Activated T-cell treated with anti-CD3 and anti-CD28 coated beads, Interleukin-2, amount 50 U/mL, for 24 hours (primary cell): ENCODE measurements at regions not wholly inside any gene's neighbourhood (a gene's known extent, or its start where the extent isn't known, plus 50 kb on each side); places are given as distances from the start of the nearest gene placed in this dataset.
"Not testable (repeated sequence)": the region's sequence is repeated elsewhere in the genome, so short reads cannot be mapped to it uniquely, and the experiment has no call there.

ENCODE experiments used
- DNase-seq: peaks from one replicate; pipeline ENCODE4 v3.0.0-alpha.2; 2020
- H3K27ac Mint-ChIP-seq: 2 replicates; pipeline ENCODE4 v1.8.0; 2020; ENCODE audit warnings: mild to moderate bottlenecking, mixed read lengths
- H3K27me3 Mint-ChIP-seq: 2 replicates; pipeline ENCODE4 v1.8.0; 2020; ENCODE audit warnings: mixed read lengths
- H3K36me3 Mint-ChIP-seq: 2 replicates; pipeline ENCODE4 v1.8.0; 2020; ENCODE audit warnings: low read depth, mixed read lengths
- H3K4me1 Mint-ChIP-seq: 2 replicates; pipeline ENCODE4 v1.8.0; 2020; ENCODE audit warnings: low read depth, mixed read lengths
- H3K4me3 Mint-ChIP-seq: 2 replicates; pipeline ENCODE4 v1.8.0; 2020; ENCODE audit warnings: mild to moderate bottlenecking, moderate library complexity, mixed read lengths
- H3K9me3 Mint-ChIP-seq: 2 replicates; pipeline ENCODE4 v1.8.0; 2020; ENCODE audit warnings: mixed read lengths

- no peak for DNase-seq
- H3K4me1 Mint-ChIP-seq = no peaks in the 10 kb centered on the region
- no peaks in the 10 kb centered on the region for H3K36me3 Mint-ChIP-seq
- no peaks in the 10 kb centered on the region for H3K9me3 Mint-ChIP-seq
- H3K4me3 Mint-ChIP-seq = no peak overlapping the region
- no peak overlapping the region for H3K27ac Mint-ChIP-seq
- H3K27me3 Mint-ChIP-seq = peaks cover 29% of the 10 kb centered on the region
Measured at GRCh38 chr12:131617179-131617578, 93.7 kb upstream of the SFSWAP start.

GRCh38 chr12:131617596-131618302 lies 93.1 kb upstream of the SFSWAP start:
- Mint-ChIP-seq H3K4me1 (no peaks in the 10 kb centered on the region), H3K9me3 (no peaks in the 10 kb centered on the region), H3K36me3 (no peaks in the 10 kb centered on the region), H3K27ac (no peak overlapping the region), H3K27me3 (peaks cover 29% of the 10 kb centered on the region), H3K4me3 (no peak overlapping the region)
- DNase-seq = no peak

GRCh38 chr12:131618303-131618658 lies 92.6 kb upstream of the SFSWAP start:
- no peaks in the 10 kb centered on the region for H3K9me3 Mint-ChIP-seq
- no peak for DNase-seq
- H3K27ac Mint-ChIP-seq = no peak overlapping the region
- peaks cover 29% of the 10 kb centered on the region for H3K27me3 Mint-ChIP-seq
- H3K36me3 Mint-ChIP-seq = no peaks in the 10 kb centered on the region
- H3K4me3 Mint-ChIP-seq = no peak overlapping the region
- no peaks in the 10 kb centered on the region for H3K4me1 Mint-ChIP-seq

GRCh38 chr12:131618701-131619100 lies 92.2 kb upstream of the SFSWAP start:
- Mint-ChIP-seq H3K4me1 (no peaks in the 10 kb centered on the region), H3K36me3 (no peaks in the 10 kb centered on the region), H3K27ac (no peak overlapping the region), H3K27me3 (peaks cover 29% of the 10 kb centered on the region), H3K9me3 (no peaks in the 10 kb centered on the region), H3K4me3 (no peak overlapping the region)
- DNase-seq = no peak

- Mint-ChIP-seq H3K27ac (no peak overlapping the region), H3K9me3 (no peaks in the 10 kb centered on the region), H3K36me3 (no peaks in the 10 kb centered on the region), H3K27me3 (peaks cover 29% of the 10 kb centered on the region), H3K4me1 (no peaks in the 10 kb centered on the region), H3K4me3 (no peak overlapping the region)
- DNase-seq = no peak
Measured at GRCh38 chr12:131619106-131619642, 91.7 kb upstream of the SFSWAP start.

- Mint-ChIP-seq H3K27ac (no peak overlapping the region), H3K4me1 (no peaks in the 10 kb centered on the region), H3K9me3 (no peaks in the 10 kb centered on the region), H3K36me3 (no peaks in the 10 kb centered on the region), H3K27me3 (peaks cover 29% of the 10 kb centered on the region), H3K4me3 (no peak overlapping the region)
- DNase-seq = no peak
Measured at GRCh38 chr12:131619736-131620506, 91.0 kb upstream of the SFSWAP start.

- peaks cover 2% of the 10 kb centered on the region for H3K4me1 Mint-ChIP-seq
- peaks cover 29% of the 10 kb centered on the region for H3K27me3 Mint-ChIP-seq
- H3K36me3 Mint-ChIP-seq = no peaks in the 10 kb centered on the region
- H3K4me3 Mint-ChIP-seq = no peak overlapping the region
- DNase-seq = no peak
- no peak overlapping the region for H3K27ac Mint-ChIP-seq
- no peaks in the 10 kb centered on the region for H3K9me3 Mint-ChIP-seq
Measured at GRCh38 chr12:131620520-131620919, 90.4 kb upstream of the SFSWAP start.

GRCh38 chr12:131620946-131621681 lies 89.8 kb upstream of the SFSWAP start:
- Mint-ChIP-seq H3K27ac (no peak overlapping the region), H3K9me3 (no peaks in the 10 kb centered on the region), H3K27me3 (peaks cover 29% of the 10 kb centered on the region), H3K4me1 (peaks cover 5% of the 10 kb centered on the region), H3K36me3 (no peaks in the 10 kb centered on the region), H3K4me3 (no peak overlapping the region)
- no peak for DNase-seq

- H3K27ac Mint-ChIP-seq = no peak overlapping the region
- H3K27me3 Mint-ChIP-seq = peaks cover 25% of the 10 kb centered on the region
- H3K36me3 Mint-ChIP-seq = no peaks in the 10 kb centered on the region
- no peak overlapping the region for H3K4me3 Mint-ChIP-seq
- no peaks in the 10 kb centered on the region for H3K9me3 Mint-ChIP-seq
- peaks cover 7% of the 10 kb centered on the region for H3K4me1 Mint-ChIP-seq
- no peak for DNase-seq
Measured at GRCh38 chr12:131621701-131622421, 89.0 kb upstream of the SFSWAP start.

- Mint-ChIP-seq H3K36me3 (no peaks in the 10 kb centered on the region), H3K9me3 (no peaks in the 10 kb centered on the region), H3K27ac (no peak overlapping the region), H3K27me3 (peaks cover 18% of the 10 kb centered on the region), H3K4me3 (no peak overlapping the region), H3K4me1 (peaks cover 7% of the 10 kb centered on the region)
- DNase-seq = no peak
Measured at GRCh38 chr12:131622422-131622955, 88.4 kb upstream of the SFSWAP start.

- not testable (repeated sequence) for DNase-seq, H3K27ac Mint-ChIP-seq, H3K27me3 Mint-ChIP-seq, H3K9me3 Mint-ChIP-seq, H3K4me3 Mint-ChIP-seq, H3K36me3 Mint-ChIP-seq
- peaks cover 10% of the 10 kb centered on the region for H3K4me1 Mint-ChIP-seq
Measured at GRCh38 chr12:131623404-131624368, 87.2 kb upstream of the SFSWAP start.

GRCh38 chr12:131624369-131624739 lies 86.5 kb upstream of the SFSWAP start:
- not testable (repeated sequence) for H3K36me3 Mint-ChIP-seq, DNase-seq, H3K27me3 Mint-ChIP-seq, H3K27ac Mint-ChIP-seq, H3K9me3 Mint-ChIP-seq, H3K4me3 Mint-ChIP-seq
- H3K4me1 Mint-ChIP-seq = peaks cover 10% of the 10 kb centered on the region

GRCh38 chr12:131624756-131625501 lies 86.0 kb upstream of the SFSWAP start:
- peaks cover 10% of the 10 kb centered on the region for H3K4me1 Mint-ChIP-seq
- H3K36me3 Mint-ChIP-seq, H3K9me3 Mint-ChIP-seq, H3K27ac Mint-ChIP-seq, H3K4me3 Mint-ChIP-seq, DNase-seq, H3K27me3 Mint-ChIP-seq: not testable (repeated sequence)
